HT-29 (cell line): ENCODE measurements at regions not wholly inside any gene's neighbourhood (a gene's known extent, or its start where the extent isn't known, plus 50 kb on each side); places are given as distances from the start of the nearest gene placed in this dataset.
A peak's percentile ranks its signal among the peaks of the same experiment; 100 is the strongest.
"Not testable (repeated sequence)": the region's sequence is repeated elsewhere in the genome, so short reads cannot be mapped to it uniquely, and the experiment has no call there.

Source experiments
- DNase-seq: peaks from one replicate; pipeline ENCODE4 v3.0.0-alpha.2; 2015; ENCODE audit warnings: low spot score

DNA sequence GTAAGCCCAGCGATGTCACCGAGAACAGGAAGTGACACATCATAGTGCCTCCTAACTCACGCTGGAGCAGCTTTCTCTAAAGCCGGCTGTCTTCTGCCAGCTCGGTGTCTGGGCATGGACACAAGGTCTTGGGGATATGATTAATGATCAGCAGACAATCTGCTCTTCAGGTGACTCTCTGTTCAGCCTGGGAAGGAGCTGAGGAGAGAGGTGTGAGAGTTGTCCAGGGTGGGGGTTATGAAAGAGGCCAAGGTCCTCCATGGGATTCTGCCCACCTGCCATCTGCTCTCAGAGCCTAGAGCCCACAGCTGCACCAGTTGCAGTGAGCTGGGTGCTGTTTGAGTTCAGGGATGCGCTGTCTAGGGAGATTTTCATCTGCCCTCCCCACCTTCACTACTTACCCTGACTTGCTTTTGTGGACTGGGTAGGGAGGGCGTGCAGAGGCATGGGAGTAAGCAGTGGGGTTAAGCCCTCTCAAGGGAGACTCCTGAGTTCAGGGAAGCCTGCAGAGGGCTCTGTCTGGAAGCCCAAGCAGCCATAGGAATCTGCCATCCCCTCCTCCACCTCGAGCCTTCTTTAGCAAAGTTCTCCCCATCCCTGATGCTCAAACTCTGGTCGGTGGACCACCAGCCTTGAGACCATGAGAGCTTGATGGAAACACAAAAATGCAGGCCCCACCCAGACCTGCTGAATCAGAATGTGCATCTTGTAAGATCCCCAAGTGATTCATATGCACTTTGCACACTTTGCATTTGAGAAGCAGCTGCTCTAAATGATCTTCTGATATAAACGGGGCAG is 539.7 kb downstream of the RFC3 start:
- peak; percentile 71 for DNase-seq

DNA sequence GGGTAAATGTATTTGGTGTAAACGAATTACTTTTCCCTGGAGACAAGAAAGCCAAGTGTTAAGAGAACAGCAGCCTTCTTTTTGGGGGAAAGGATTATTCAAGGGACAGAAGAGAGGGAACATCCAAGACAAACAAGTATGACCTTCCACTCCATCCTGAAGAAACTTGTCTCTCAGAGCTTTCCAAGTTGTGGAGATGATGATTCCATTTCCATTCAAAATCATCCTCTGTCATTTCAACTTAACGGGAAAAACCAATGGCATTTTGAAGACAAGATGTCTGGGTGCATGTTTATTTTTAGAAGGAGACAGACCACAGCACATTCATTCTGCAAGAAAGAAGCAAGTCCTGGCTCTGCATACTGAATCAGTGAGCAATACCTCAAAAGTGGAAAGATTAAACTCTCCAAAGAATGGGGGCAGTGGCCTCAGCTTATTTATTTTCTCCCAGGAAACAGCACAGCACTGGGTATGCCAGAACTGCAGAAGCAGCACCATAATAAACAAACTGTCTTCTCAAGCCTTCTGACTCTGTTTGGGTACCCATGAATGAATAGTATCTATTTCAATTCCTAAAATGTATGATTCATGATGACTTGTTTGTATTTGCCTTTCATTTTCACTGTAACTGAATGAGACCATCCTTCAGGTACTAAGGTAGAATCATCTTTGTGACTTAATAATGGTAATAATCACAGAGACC is 541.0 kb downstream of the RFC3 start:
- DNase-seq = no peak

DNA sequence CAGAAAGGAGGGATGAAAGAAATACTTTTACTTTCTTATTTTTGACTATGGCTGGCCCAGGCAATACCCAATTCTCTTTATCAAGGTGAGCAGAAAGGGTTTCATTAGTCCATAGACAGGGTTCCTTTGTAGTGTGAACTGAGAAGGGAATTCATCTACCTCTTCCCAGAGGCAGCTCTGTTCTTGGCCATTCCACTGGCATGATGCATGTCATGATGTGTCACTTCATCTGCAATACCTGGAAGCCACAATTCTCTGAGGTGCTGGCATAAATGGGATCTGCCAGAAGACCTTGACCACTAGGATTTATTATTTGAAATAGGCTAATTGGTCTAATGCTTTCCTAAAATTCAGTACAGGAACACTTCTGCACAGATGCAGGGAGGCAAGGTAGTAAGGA is 542.8 kb downstream of the RFC3 start:
- DNase-seq = no peak

DNA sequence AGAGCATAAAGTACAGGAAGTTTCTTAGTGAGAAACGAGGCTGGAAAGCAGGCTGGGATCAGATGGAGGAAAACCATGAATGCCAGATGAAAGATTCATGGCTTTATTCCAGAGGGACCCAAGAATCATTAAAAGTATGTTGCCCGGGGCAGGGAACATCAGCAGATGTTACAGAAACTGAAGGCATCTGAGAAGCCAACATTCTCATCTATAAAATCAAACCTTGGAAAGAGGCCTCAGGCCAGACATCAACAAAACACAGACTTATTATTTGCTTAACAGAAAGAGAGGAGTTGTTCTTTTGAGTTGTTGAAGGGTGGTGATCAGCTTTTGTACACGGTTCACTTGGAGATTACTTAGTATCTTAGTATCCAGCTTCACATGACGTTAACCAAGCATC is 543.6 kb downstream of the RFC3 start:
- DNase-seq = no peak

DNA sequence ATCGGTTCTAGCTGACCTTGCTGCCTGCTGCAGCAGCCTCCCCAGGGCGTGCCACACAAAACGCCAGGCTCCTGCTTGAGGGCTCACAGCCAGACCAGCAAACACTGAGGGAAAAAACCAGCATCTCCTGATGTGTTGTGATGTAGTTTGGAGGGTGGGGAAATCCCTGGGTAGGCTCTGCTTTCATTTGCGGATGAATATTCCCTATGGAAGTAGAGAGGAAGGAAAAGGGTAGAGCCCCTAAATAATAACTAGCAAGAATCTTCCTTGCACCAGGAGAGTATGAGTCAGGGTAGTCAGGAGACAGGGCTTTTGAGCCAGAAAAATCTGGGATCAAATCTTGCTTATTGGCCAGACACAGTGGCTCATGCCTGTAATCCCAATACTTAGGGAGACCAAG is 545.3 kb downstream of the RFC3 start:
- no peak for DNase-seq

DNA sequence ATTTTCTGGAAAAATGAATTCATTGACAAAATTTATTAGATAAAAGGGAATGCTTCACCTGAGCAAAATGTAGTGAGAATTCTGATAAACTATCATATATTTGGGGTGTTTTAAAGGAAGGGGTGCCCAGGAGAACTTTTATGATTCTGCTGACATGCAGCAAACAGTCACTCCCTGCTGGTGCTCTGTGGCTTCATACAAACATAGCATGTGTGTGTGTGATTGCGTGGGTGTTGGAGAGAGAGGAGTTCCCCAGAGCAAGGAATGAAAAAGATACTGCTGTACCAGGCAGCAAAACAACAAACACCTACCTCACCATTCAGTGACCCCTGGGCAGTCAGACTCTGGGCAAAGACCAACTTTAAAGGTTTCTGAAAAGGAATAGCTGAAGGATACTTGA is 546.7 kb downstream of the RFC3 start:
- DNase-seq = no peak

DNA sequence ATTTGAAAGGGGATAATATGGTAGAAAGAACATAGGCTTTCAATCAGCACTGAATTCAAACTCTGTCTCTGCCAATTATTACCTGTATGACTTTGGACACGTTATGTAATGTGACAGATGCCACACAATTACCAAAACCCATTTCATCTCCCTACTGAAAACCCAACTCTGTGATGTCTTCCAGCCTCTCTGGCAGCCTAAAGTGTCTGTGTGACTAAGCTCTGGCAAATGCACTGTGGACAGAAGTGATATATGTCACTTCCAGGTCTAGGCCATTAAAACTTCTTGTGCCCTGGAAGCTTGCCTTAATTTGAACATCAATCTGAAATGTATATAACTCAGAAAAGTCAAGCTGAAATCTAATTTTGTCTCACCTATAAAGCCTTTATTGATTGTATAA is 552.0 kb downstream of the RFC3 start:
- no peak for DNase-seq

DNA sequence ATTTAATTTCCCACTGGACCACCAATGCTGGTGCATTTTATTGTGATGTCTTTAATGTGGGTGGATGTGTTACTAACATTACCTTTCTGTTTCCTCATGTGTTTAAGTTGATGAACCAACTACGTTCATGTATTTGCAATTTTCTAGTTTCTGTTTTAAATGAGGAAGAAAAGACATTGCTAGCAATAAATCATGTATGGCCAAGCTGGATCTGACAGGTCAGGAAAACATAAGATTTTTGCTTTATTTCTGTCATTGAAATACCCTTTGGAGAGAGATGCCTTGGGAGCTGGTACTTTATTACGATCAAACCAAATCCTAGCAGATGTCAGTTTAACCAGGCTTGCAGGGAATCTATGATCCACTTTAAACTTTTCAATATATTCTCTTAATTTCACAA is 553.2 kb downstream of the RFC3 start:
- no peak for DNase-seq

DNA sequence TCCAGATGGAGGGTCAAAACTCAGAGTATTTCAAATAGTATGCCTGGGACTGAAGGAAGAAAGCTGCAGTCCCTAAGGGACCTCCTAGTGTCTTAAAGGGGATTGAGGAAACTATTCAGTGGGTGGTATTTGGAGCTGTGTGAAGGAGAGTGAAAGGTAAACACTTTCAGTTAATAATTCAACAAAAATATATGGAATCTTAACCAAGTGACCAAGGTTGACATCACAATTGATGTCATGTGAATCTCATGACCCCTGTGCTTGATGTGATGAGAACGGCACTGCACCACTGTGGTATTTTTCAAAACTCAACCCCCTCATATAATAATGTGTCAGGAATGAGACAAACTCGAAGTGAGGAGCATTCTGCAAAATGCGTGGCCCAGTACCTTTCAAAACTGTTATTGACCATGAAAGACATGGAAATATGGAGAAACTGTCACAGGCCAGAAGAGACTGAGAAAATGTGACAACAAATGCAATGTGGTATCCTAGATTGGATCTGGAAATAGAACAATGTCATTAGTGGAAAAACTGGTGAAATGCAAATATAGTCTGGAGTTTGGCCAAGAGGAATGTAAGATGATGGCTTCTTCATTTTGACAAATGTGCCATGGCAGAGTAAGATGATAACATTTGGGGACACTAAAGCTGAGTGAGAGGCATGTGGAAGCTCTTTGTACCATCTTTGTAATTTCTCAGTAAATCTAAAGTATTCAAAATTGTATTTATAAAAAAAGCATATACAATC is 553.9 kb downstream of the RFC3 start:
- no peak for DNase-seq

DNA sequence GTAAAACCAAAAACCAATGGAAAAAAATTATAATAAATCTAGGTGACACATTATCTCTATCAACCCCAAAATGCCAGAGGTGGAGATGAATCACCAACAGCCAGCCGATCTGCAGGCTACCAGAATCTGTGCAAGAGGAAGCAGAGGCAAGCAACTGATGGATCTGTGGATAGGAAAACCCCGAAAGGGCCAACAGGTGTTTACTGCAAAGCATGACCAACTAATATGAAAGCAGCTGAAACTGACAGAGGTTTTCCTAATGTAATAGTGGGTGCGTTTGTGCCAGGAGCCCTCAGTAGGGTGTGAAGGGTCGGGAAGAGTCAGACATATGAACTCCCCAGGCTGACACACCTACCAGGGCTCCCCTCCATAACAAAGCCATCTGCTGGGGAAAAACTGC is 554.6 kb downstream of the RFC3 start:
- no peak for DNase-seq

DNA sequence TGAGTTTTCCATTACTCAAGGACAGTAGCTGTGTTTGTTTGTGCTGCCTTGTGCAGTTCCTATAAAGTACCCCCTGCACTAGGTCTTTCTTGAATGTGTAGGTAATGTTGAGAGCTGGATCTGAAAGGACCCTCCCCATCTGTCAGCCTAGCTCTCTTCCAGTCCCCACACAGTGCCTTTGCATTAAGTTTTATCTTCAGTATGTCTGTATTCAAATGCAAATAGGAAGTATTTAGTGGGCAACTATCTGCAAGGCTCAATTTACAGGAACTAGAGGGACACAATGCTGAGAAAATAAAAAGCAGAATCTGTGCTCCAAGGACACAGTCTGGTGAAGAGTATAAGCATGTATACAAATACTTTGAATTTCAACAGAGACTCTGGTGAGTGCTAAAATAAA is 558.5 kb downstream of the RFC3 start:
- DNase-seq = no peak

DNA sequence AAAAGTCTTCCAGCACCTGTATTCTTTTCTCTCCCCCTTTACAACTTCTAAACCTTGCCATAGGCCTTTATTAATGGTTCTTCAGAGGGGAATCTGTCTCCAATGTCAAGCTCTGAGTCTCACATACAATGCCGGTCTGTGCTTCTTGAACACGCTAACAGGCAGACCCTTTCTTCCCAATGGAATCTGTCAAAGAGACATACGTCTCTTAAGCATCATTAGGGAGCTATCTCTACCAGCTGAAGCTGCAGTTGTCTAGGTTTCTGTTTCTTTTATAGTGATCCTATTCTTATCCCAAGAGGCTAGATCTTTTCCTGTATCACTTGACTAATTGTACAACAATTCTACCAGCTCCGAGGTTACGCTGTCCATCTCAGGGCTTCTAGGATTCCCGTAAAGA is 560.8 kb upstream of the NBEA start:
- no peak for DNase-seq

DNA sequence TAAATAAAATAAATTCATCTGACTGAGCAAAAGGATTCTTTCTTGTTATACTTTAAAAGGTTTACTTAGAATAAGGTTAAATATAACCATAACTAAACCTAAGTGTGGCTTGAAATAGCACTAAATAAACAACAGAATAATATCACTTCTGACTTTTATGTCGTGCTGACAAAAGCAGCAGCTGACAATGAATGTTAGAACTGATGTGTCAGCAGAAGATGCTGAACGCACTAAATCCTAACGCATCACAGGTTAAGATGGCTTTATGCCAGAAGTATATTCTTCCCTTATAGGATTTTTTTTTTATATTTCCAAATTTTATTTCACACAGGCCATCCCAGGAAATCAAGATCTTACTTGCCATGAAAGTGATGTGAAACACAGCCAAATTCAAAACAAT is 558.3 kb upstream of the NBEA start:
- DNase-seq = no peak

DNA sequence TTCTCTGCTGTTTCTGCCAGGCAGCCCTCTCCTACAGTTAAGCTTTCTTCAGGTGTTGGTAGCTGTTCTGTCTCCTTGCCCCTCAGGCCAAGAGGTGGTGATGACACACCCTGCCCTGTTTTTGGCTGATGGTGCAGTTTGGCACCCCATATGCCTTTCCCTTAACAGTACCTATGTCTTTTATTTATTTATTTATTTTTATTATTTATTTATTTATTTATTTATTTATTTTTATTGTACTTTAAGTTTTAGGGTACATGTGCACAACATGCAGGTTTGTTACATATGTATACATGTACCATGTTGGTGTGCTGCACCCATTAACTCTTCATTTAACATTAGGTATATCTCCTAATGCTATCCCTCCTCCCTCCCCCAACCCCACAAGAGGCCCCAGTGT is 555.8 kb upstream of the NBEA start:
- not testable (repeated sequence) for DNase-seq

DNA sequence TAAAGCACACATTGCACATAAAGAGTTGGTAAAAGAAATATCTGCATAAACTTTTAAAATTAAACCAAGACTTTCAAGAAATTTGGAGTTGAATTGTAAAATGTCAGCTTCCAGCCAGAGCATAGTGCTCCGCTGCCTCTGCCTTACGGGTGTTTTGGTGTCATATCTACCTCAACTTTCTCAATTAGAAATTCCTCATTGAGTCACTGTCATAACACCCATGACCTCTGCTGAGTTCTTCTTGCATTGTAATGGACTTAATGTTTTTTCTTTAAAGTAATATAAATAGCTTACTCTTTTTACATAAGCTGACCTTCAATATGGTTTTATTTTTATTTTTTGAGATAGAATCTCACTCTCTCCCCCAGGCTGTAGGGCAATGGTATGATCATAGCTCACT is 551.0 kb upstream of the NBEA start:
- no peak for DNase-seq

DNA sequence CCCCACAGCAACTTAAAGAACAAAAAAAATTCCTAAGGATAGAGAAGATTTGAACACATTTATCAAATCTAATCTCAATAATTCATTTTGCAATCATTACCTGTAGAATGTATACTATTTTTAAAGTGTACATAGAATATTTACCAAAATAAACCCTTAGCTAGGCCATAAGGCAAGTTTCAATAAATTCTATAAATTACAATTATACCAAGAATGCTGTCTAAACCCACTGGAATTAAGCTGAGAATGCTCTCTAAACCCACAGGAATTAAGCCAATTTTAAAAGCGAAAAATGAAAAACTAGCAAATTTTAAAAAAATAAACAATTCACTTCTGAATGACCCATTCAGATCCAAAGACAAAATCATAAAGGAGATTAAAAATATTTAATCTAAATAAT is 540.4 kb upstream of the NBEA start:
- no peak for DNase-seq

DNA sequence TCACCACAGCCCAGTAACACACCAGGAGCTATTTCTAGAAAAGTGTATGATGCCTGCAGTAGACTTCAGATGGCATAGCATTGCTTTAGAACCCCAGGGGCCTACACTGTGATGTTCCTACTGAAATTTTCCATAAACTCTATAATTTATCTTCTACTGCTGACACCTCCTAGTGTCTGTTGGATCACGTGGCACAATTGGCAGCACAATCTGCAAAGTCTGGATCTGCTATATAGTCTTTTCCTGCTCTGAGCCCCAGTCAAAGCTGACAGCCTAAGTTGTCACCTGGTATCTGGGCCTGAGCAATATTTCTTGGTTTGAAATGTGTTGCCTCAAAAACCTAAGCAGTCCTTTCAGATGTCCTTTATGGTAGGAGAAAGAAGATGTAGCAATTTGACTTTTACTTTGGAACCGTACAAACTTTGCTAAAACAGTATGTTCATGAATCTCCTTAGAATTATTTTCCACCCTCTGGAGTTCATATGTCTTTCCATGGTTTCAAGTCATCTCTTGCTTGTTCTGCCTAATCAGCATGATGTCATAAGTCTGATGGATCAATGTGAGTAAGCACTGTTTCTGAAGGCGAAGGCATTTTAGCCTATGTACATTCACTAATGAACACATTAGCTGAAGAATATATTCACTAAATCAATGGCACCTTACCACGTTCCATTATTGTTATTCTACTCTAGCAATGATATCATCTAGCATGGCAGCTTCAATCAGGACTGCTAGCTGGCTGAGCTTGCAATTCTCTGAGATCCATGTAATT is 536.5 kb upstream of the NBEA start:
- DNase-seq = no peak

DNA sequence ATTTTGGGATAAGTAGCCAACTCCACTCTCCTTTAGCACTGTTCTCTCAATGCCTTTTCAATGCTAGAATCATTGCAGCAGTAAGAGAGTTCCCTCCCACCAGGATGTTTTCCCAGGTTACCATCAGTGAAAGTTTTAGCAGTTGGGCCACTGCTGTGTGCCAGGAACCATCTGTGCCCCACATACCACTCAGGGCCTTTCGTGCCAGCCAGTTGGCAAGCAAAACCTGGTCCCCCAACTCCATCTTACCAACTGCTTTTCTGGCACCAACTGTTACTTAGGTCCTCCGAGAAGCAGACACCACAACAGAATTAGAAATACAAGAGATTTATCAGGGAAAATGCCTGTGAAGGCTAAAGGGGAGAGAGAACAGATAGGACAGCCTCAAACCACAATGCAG is 533.4 kb upstream of the NBEA start:
- no peak for DNase-seq

DNA sequence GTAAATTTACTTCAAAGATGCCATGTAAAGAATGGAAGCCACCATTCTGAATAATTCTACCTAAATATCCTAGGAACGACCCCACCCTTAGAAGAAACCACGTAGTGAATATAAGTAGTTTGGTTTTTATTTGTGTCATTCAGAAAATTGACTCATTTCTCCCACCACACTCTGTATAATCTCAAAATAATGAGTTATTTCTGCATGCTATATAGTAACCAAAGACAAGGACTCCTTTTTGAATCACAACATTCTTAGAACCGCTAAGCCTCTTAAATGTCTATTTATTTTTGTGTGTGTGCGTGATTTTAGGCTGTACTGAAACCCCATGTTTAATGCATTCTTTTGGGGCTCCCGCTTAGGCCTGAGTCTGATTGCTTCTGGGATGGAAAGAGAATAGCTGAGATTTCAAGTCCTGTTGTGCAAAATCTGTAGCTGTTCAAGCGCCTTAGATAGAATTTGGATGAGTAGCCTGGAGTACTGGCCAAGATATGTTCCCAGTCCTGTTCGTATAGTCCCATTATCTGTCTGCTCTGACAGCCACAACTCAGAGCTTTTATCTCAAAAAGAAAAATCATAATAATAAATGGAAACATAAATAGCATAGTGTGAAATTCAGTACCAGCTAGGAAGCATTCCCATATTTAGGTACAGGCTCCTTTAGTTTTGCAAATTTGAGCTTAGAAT is 532.4 kb upstream of the NBEA start:
- DNase-seq = no peak

DNA sequence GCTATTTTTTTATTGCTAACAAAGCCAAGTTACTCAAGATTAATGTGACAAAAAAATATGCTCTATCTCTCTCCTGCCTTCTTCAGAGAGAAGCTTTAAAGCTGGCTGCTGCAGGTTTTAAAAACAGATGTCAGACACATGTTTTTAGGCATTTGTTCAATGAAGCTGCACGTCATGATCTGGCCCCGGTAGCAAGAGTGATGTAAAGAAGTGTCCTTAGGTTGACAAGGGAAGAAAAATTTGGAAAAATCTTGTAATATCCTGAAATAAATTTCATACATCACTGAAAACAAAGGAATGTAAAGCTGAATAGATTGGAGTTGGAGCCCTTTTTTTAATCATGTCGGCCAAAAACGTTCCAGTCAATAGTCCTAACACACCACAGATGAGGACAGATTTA is 531.4 kb upstream of the NBEA start:
- DNase-seq = no peak

DNA sequence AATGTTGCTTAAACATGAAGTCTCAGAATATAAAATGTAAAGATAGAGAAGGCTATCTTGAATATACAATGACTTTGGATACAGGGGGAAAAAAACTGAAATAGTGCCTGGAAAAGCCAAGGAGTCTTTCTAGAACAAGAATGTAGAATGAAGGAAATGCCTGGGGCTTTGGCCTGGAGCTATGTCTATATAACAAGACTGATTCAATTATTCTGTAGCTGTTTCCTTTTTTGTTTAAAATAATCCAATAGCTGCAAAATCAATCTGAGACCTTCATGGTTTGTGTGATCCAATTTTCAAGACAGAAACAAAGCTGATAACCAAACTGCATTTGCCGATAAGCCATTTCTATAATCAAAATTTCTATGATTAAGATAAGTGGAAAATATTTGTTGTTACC is 530.9 kb upstream of the NBEA start:
- DNase-seq = no peak
